ENCODE measurements at regions not wholly inside any gene's neighbourhood (a gene's known extent, or its start where the extent isn't known, plus 50 kb on each side); places are given as distances from the start of the nearest gene placed in this dataset.

- no peak overlapping the region for H3K9ac ChIP-seq (ENCODE audit: low read length)
- no peak overlapping the region for H3K4me2 ChIP-seq (ENCODE audit: low read length)
- no peaks in the 10 kb centered on the region for H3K4me1 ChIP-seq (ENCODE audit: low read length)
- no peaks in the 10 kb centered on the region for H3K27me3 ChIP-seq (ENCODE audit: low read depth, low read length)
- no peaks in the 10 kb centered on the region for H3K9me3 ChIP-seq (ENCODE audit: insufficient read depth, low read length)
- no peaks in the 10 kb centered on the region for H3K79me2 ChIP-seq (ENCODE audit: low read length)
- no peak overlapping the region for H3K27ac ChIP-seq (ENCODE audit: low read length)
- H2AFZ ChIP-seq (ENCODE audit: low read depth, low read length): no peak overlapping the region
- H4K20me1 ChIP-seq (ENCODE audit: insufficient read depth, low read length): no peaks in the 10 kb centered on the region
- H3K36me3 ChIP-seq (replicated peaks; ENCODE audit: low read depth, low read length): no peaks in the 10 kb centered on the region
- no peak overlapping the region for H3K4me3 ChIP-seq (ENCODE audit: low read length)
- TF ChIP-seq, protein P1, sequence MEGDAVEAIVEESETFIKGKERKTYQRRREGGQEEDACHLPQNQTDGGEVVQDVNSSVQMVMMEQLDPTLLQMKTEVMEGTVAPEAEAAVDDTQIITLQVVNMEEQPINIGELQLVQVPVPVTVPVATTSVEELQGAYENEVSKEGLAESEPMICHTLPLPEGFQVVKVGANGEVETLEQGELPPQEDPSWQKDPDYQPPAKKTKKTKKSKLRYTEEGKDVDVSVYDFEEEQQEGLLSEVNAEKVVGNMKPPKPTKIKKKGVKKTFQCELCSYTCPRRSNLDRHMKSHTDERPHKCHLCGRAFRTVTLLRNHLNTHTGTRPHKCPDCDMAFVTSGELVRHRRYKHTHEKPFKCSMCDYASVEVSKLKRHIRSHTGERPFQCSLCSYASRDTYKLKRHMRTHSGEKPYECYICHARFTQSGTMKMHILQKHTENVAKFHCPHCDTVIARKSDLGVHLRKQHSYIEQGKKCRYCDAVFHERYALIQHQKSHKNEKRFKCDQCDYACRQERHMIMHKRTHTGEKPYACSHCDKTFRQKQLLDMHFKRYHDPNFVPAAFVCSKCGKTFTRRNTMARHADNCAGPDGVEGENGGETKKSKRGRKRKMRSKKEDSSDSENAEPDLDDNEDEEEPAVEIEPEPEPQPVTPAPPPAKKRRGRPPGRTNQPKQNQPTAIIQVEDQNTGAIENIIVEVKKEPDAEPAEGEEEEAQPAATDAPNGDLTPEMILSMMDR (IDR thresholded peaks at IDR 0.05; ENCODE audit: low read depth, low read length): no peak
- no peak for TF ChIP-seq EZH2phosphoT487 (IDR thresholded peaks at IDR 0.05; ENCODE audit: low read depth)
These were observed 64.7 kb upstream of the HDAC9 start for GRCh38 chr7:18430810-18431209.

GRCh38 chr7:18434171-18434570 is 61.4 kb upstream of the HDAC9 start:
- no peaks in the 10 kb centered on the region for H4K20me1 ChIP-seq (ENCODE audit: insufficient read depth, low read length)
- no peaks in the 10 kb centered on the region for H3K27me3 ChIP-seq (ENCODE audit: low read depth, low read length)
- no peak overlapping the region for H3K27ac ChIP-seq (ENCODE audit: low read length)
- no peaks in the 10 kb centered on the region for H3K79me2 ChIP-seq (ENCODE audit: low read length)
- TF ChIP-seq EZH2phosphoT487 (IDR thresholded peaks at IDR 0.05; ENCODE audit: low read depth): no peak
- TF ChIP-seq, protein P1 (IDR thresholded peaks at IDR 0.05; ENCODE audit: low read depth, low read length): no peak
- no peaks in the 10 kb centered on the region for H3K4me1 ChIP-seq (ENCODE audit: low read length)
- H3K4me3 ChIP-seq (ENCODE audit: low read length): no peak overlapping the region
- H3K9ac ChIP-seq (ENCODE audit: low read length): no peak overlapping the region
- H3K4me2 ChIP-seq (ENCODE audit: low read length): no peak overlapping the region
- no peak overlapping the region for H2AFZ ChIP-seq (ENCODE audit: low read depth, low read length)
- H3K36me3 ChIP-seq (replicated peaks; ENCODE audit: low read depth, low read length): no peaks in the 10 kb centered on the region
- no peaks in the 10 kb centered on the region for H3K9me3 ChIP-seq (ENCODE audit: insufficient read depth, low read length)

DNA sequence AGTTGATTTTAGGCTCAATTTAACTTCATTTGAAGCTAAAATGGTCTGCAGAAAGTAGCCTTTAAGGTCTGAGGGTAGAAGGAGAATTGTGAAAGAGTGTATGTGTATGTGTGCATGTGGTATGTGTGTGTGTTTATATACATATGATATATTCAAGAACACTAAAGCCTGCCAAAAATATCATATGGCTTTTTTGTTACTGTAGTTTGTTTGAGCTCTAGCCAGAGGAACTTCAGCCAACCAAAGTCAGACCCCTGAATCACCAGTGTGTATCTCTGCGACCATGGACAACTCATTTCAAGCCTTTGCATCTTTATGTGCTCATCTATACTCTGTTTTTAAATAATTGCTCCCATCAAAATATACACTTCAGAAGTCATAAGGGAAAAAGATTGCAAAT is 58.4 kb upstream of the HDAC9 start:
- no peaks in the 10 kb centered on the region for H3K36me3 ChIP-seq (replicated peaks; ENCODE audit: low read depth, low read length)
- no peak overlapping the region for H3K9ac ChIP-seq (ENCODE audit: low read length)
- no peaks in the 10 kb centered on the region for H3K79me2 ChIP-seq (ENCODE audit: low read length)
- no peaks in the 10 kb centered on the region; the same call in 1 of the 2 replicates for H3K4me1 ChIP-seq (ENCODE audit: low read length)
- H3K27ac ChIP-seq (ENCODE audit: low read length): no peak overlapping the region
- TF ChIP-seq, protein P1 (IDR thresholded peaks at IDR 0.05; ENCODE audit: low read depth, low read length): no peak
- no peak for TF ChIP-seq EZH2phosphoT487 (IDR thresholded peaks at IDR 0.05; ENCODE audit: low read depth)
- H3K27me3 ChIP-seq (ENCODE audit: low read depth, low read length): no peaks in the 10 kb centered on the region
- H2AFZ ChIP-seq (ENCODE audit: low read depth, low read length): no peak overlapping the region
- no peak overlapping the region for H3K4me2 ChIP-seq (ENCODE audit: low read length)
- H3K4me3 ChIP-seq (ENCODE audit: low read length): no peak overlapping the region
- no peaks in the 10 kb centered on the region for H3K9me3 ChIP-seq (ENCODE audit: insufficient read depth, low read length)
- H4K20me1 ChIP-seq (ENCODE audit: insufficient read depth, low read length): no peaks in the 10 kb centered on the region

DNA sequence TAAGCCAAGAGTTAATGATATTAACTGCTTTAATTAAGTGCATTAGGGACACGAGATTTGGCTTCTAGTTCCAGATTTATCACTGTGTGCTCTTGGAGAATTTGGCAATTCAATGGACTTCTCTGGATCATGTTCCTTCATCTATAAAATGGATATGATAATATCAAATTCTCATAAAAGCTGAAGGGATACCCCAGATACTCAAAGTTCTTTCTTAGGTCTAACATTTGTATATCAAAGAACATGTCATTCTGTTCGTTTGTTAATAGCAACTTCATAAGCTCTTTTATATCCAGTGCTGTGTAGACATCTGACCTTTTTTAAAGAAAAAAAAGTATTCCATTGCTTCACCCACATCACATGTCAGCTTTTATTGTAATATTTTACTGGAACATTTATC is 54.6 kb upstream of the HDAC9 start:
- H4K20me1 ChIP-seq (ENCODE audit: insufficient read depth, low read length): no peaks in the 10 kb centered on the region
- H3K36me3 ChIP-seq (replicated peaks; ENCODE audit: low read depth, low read length): no peaks in the 10 kb centered on the region
- no peak overlapping the region for H3K4me3 ChIP-seq (ENCODE audit: low read length)
- H3K79me2 ChIP-seq (ENCODE audit: low read length): no peaks in the 10 kb centered on the region
- H3K27me3 ChIP-seq (ENCODE audit: low read depth, low read length): no peaks in the 10 kb centered on the region
- no peaks in the 10 kb centered on the region; the same call in 1 of the 2 replicates for H3K4me1 ChIP-seq (ENCODE audit: low read length)
- no peak overlapping the region for H3K9ac ChIP-seq (ENCODE audit: low read length)
- H3K9me3 ChIP-seq (ENCODE audit: insufficient read depth, low read length): no peaks in the 10 kb centered on the region
- TF ChIP-seq, protein P1 (IDR thresholded peaks at IDR 0.05; ENCODE audit: low read depth, low read length): no peak
- no peak for TF ChIP-seq EZH2phosphoT487 (IDR thresholded peaks at IDR 0.05; ENCODE audit: low read depth)
- H3K4me2 ChIP-seq (ENCODE audit: low read length): no peak overlapping the region
- no peak overlapping the region for H2AFZ ChIP-seq (ENCODE audit: low read depth, low read length)
- no peak overlapping the region for H3K27ac ChIP-seq (ENCODE audit: low read length)
